ENCODE measurements at regions not wholly inside any gene's neighbourhood (a gene's known extent, or its start where the extent isn't known, plus 50 kb on each side); places are given as distances from the start of the nearest gene placed in this dataset.

- TF ChIP-seq CTCF (IDR thresholded peaks at IDR 0.05; ENCODE audit: low read length, missing control alignments) = no peak
- H3K4me3 ChIP-seq (replicated peaks; ENCODE audit: low read depth, low read length) = no peak overlapping the region
- no peak for DNase-seq (ENCODE audit: low read depth)
Measured at GRCh38 chr11:134506046-134506445, 94.0 kb upstream of the B3GAT1 start.

- TF ChIP-seq CTCF (IDR thresholded peaks at IDR 0.05; ENCODE audit: low read length, missing control alignments) = no peak
- DNase-seq (ENCODE audit: low read depth) = no peak
Measured at GRCh38 chr11:134505125-134505524, 93.1 kb upstream of the B3GAT1 start.

GRCh38 chr11:134504146-134504905 is 92.3 kb upstream of the B3GAT1 start:
- DNase-seq (ENCODE audit: low read depth) = no peak
- no peak overlapping the region for H3K4me3 ChIP-seq (replicated peaks; ENCODE audit: low read depth, low read length)
- TF ChIP-seq CTCF (IDR thresholded peaks at IDR 0.05; ENCODE audit: low read length, missing control alignments) = no peak

More at GRCh38 chr11:134505125-134505524, 93.1 kb upstream of the B3GAT1 start:
- no peak overlapping the region for H3K4me3 ChIP-seq (replicated peaks; ENCODE audit: low read depth, low read length)

GRCh38 chr11:134503596-134503995 is 91.6 kb upstream of the B3GAT1 start:
- DNase-seq (ENCODE audit: low read depth) = no peak
- no peak for TF ChIP-seq CTCF (IDR thresholded peaks at IDR 0.05; ENCODE audit: low read length, missing control alignments)
- no peak overlapping the region for H3K4me3 ChIP-seq (replicated peaks; ENCODE audit: low read depth, low read length)

- no peak for TF ChIP-seq CTCF (IDR thresholded peaks at IDR 0.05; ENCODE audit: low read length, missing control alignments)
- DNase-seq (ENCODE audit: low read depth) = no peak
- no peak overlapping the region for H3K4me3 ChIP-seq (replicated peaks; ENCODE audit: low read depth, low read length)
Measured at GRCh38 chr11:134503100-134503499, 91.1 kb upstream of the B3GAT1 start.

GRCh38 chr11:134502153-134502550 is 90.1 kb upstream of the B3GAT1 start:
- H3K4me3 ChIP-seq (replicated peaks; ENCODE audit: low read depth, low read length) = no peak overlapping the region
- TF ChIP-seq CTCF (IDR thresholded peaks at IDR 0.05; ENCODE audit: low read length, missing control alignments) = no peak
- DNase-seq (ENCODE audit: low read depth) = no peak

Data from fibroblast of pulmonary artery (primary cell).